HG03439 (cell line): ENCODE measurements at regions not wholly inside any gene's neighbourhood (a gene's known extent, or its start where the extent isn't known, plus 50 kb on each side); places are given as distances from the start of the nearest gene placed in this dataset.
"Not testable (repeated sequence)": the region's sequence is repeated elsewhere in the genome, so short reads cannot be mapped to it uniquely, and the experiment has no call there.

Experiments
- ATAC-seq: cut with Tn5 transposase; IDR thresholded peaks from one replicate; pipeline ENCODE4 v1.9.1; 2021; ENCODE audit warnings: mild to moderate bottlenecking, moderate library complexity; ENCODE audit not compliant: unreplicated experiment

DNA sequence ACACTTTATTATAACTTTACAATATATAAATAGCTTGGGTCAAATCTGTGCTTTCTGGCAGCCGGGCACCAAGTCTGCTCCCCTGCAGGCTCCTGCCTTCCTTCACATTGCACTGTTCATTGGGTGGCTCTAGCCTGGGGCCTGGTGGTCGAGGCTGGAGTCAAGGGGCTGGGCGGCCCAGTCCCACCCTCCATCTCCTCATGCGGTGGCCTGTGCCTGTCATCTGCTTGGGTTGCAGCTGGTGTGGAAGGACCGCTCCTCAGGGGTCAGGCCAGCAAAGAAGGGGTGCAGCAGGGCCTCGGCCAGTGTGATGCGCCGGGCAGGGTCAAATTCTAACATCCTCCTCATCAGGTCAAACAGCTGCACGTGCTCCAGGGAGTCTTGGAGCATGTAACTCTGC, 106.7 kb upstream of the SLC24A2 start:
- ATAC-seq, result not testable (repeated sequence)

GRCh38 chr9:19895006-19895405, 106.2 kb upstream of the SLC24A2 start:
- ATAC-seq, result no peak

- ATAC-seq, result no peak
Measured at GRCh38 chr9:19885608-19886007, 96.8 kb upstream of the SLC24A2 start.

DNA sequence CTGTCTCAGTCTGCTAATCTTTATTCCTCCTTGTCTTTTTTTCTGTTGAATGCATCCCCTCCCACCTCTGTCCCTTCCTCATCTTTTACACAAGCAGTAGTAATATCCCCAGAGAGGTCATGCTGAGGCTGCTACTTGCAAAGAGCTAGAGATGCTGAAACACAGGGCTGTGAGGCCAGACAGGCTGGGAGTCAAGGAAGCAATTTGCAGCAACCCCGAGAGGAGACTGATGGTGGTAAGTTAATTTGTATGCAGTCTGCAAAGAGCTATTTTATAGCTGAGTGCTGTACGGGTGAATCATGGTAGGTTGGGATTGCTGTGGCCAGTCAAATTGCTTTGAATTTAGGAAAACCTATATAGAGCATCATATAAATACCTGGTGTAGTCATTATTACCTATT, 90.2 kb upstream of the SLC24A2 start:
- no peak for ATAC-seq

- ATAC-seq, result no peak
Measured at GRCh38 chr9:19876569-19877316, 87.9 kb upstream of the SLC24A2 start.

GRCh38 chr9:19875291-19875920, 86.6 kb upstream of the SLC24A2 start:
- ATAC-seq, result no peak

DNA sequence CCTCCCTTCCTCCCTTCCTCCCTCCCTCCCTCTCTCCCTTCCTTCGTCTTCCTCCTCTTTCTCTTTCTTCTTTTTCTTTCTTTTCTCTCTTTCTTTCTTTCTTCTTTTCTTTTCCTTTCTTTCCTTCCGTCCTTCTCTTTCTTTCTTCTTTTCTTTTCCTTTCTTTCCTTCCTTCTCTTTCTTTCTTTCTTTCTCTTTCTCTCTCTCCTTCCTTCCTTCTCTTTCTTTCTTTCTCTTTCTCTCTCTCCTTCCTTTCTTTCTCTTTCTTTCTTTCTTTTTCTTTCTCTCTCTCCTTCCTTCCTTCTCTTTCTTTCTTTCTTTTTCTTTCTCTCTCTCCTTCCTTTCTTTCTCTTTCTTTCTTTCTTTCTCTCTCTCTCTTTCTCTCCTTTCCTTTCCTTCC, 84.4 kb upstream of the SLC24A2 start:
- not testable (repeated sequence) for ATAC-seq

GRCh38 chr9:19870988-19871387, 82.2 kb upstream of the SLC24A2 start:
- no peak for ATAC-seq

GRCh38 chr9:19840953-19841352, 52.1 kb upstream of the SLC24A2 start:
- ATAC-seq, result no peak
